Panc1 (cell line): ENCODE measurements at regions not wholly inside any gene's neighbourhood (a gene's known extent, or its start where the extent isn't known, plus 50 kb on each side); places are given as distances from the start of the nearest gene placed in this dataset.

ENCODE experiments used
- ATAC-seq: fragments of 200-7000 bp; cut with Tn5 transposase; 2 replicates; pipeline ENCODE4 v1.9.1; 2020; ENCODE audit warnings: mild to moderate bottlenecking, moderate library complexity
- BruUV-seq: library from RNA; stranded (reverse); fragments of 400-500 nt; replicated peaks from 2 replicates; lab custom pipeline; 2021; lab: Mats Ljungman, UMichigan
- CTCF ChIA-PET: fragments of 300-600 bp; sonication (Branson Sonifier 250); formaldehyde crosslinking; loops from one replicate; lab custom pipeline; 2022; ENCODE audit warnings: antibody characterized with exemption; lab: Charles Lee
- POLR2A ChIA-PET: fragments of 300-600 bp; sonication (Branson Sonifier 250); formaldehyde crosslinking; loops from one replicate; lab custom pipeline; 2022; ENCODE audit warnings: antibody characterized with exemption; lab: Charles Lee
- DNase-seq: peaks from one replicate; pipeline ENCODE4 v3.0.0-alpha.2; 2010; ENCODE audit warnings: low read depth, low spot score
- H3K27ac ChIP-seq: 2 replicates; pipeline ENCODE4 v1.5.1; 2011; ENCODE audit warnings: mild to moderate bottlenecking, low read length, inconsistent platforms
- H3K27me3 ChIP-seq: fragments of 200-500 bp; sonication (Bioruptor generic); 2 replicates; pipeline ENCODE4 v1.6.0; 2014; ENCODE audit warnings: low read length, inconsistent platforms; ENCODE audit not compliant: control insufficient read depth, insufficient read depth
- H3K36me3 ChIP-seq: fragments of 200-500 bp; sonication (Bioruptor generic); 2 replicates; pipeline ENCODE4 v1.5.1; 2014; ENCODE audit warnings: inconsistent platforms, mild to moderate bottlenecking, low read length, moderate library complexity; ENCODE audit not compliant: control insufficient read depth, insufficient read depth
- H3K4me1 ChIP-seq: 2 replicates; pipeline ENCODE4 v1.5.1; 2011; ENCODE audit warnings: inconsistent platforms, mild to moderate bottlenecking, low read length, moderate library complexity; ENCODE audit not compliant: control insufficient read depth, insufficient read depth
- H3K4me3 ChIP-seq, 2 experiments: 2 replicates each; pipeline ENCODE4 v1.5.1; 2011 to 2012; ENCODE audit warnings: low read depth in 2 of 2, low read length in 2 of 2, mild to moderate bottlenecking in 2 of 2, inconsistent platforms in 1 of 2, moderate library complexity in 1 of 2
- H3K9me3 ChIP-seq: fragments of 200-500 bp; sonication (Bioruptor generic); 2 replicates; pipeline ENCODE4 v1.5.1; 2014; ENCODE audit warnings: low read depth, mild to moderate bottlenecking, inconsistent platforms, low read length, moderate library complexity; ENCODE audit not compliant: control insufficient read depth, insufficient read depth
- POLR2AphosphoS5 ChIP-seq: IDR thresholded peaks from 2 replicates; pipeline ENCODE4 v1.6.1; 2012; ENCODE audit warnings: mild to moderate bottlenecking, low read depth, low read length, moderate library complexity
- SIN3A ChIP-seq: IDR thresholded peaks from 2 replicates; pipeline ENCODE4 v1.6.1; 2012; ENCODE audit warnings: low read depth, mild to moderate bottlenecking, low read length, moderate library complexity, borderline replicate concordance; ENCODE audit not compliant: insufficient read depth
- TCF7L2 ChIP-seq: IDR thresholded peaks from 2 replicates; pipeline ENCODE4 v1.6.1; 2011; ENCODE audit warnings: mild to moderate bottlenecking, low read depth, low read length, inconsistent platforms
- in situ Hi-C: cut with HindIII; loops from 2 replicates; pipeline ENCODE4 v1.10.0; 2016; ENCODE audit warnings: low sequenced_read_pairs, low pct_unique_long_range_greater_than_20kb
- intact Hi-C: fragments of 100-400 bp; cut with micrococcal nuclease; formaldehyde crosslinking; loops from one replicate; pipeline ENCODE4 v1.10.0; 2022; ENCODE audit not compliant: unreplicated experiment
- TF ChIP-seq, protein P1 (sequence below): fragments of 450-650 bp; IDR thresholded peaks from 2 replicates; pipeline ENCODE4 v1.5.1; 2017; ENCODE audit warnings: mild to moderate bottlenecking
- TF ChIP-seq, protein P2 (sequence below), 2 experiments: IDR thresholded peaks; 2 replicates each; pipeline ENCODE4 v1.6.1; 2011 to 2012; ENCODE audit warnings: low read depth in 2 of 2, control low read depth in 1 of 2, low read length in 1 of 2, mild to moderate bottlenecking in 1 of 2, moderate library complexity in 1 of 2; ENCODE audit not compliant: insufficient read depth in 1 of 2

DNA sequence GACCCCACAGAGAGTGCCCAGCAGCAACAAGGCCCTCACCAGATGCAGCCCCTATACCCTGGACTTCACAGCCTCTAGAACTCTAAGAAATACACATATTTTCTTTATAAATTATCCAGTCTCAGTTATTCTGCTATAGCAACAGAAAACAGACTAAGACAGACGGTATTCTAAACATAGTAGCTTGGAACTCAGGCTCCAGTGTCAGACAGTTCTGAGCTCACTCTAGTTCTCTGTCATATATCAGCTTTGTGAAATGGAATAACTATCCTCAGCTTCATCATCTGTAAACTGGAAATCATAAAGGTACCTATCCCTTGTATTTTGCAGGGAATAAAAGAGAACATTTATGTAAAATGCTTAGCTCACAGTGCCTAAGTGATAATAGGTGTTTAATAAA is 127.4 kb downstream of the GLUL start:
- DNase-seq (no peak), ATAC-seq (no peak)
- Histone ChIP-seq H3K27ac (no peak overlapping the region), H3K4me3 (no peak overlapping the region), H3K36me3 (no peaks in the 10 kb centered on the region), H3K4me1 (no peaks in the 10 kb centered on the region), H3K27me3 (no peaks in the 10 kb centered on the region), H3K9me3 (no peaks in the 10 kb centered on the region)
- CTCF ChIA-PET: no interaction called here
- intact Hi-C loops: no loop called here
- no TSS peak for BruUV-seq
- TF ChIP-seq, protein P1, sequence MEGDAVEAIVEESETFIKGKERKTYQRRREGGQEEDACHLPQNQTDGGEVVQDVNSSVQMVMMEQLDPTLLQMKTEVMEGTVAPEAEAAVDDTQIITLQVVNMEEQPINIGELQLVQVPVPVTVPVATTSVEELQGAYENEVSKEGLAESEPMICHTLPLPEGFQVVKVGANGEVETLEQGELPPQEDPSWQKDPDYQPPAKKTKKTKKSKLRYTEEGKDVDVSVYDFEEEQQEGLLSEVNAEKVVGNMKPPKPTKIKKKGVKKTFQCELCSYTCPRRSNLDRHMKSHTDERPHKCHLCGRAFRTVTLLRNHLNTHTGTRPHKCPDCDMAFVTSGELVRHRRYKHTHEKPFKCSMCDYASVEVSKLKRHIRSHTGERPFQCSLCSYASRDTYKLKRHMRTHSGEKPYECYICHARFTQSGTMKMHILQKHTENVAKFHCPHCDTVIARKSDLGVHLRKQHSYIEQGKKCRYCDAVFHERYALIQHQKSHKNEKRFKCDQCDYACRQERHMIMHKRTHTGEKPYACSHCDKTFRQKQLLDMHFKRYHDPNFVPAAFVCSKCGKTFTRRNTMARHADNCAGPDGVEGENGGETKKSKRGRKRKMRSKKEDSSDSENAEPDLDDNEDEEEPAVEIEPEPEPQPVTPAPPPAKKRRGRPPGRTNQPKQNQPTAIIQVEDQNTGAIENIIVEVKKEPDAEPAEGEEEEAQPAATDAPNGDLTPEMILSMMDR: no peak
- no peak for TF ChIP-seq POLR2AphosphoS5
- TF ChIP-seq, protein P2, sequence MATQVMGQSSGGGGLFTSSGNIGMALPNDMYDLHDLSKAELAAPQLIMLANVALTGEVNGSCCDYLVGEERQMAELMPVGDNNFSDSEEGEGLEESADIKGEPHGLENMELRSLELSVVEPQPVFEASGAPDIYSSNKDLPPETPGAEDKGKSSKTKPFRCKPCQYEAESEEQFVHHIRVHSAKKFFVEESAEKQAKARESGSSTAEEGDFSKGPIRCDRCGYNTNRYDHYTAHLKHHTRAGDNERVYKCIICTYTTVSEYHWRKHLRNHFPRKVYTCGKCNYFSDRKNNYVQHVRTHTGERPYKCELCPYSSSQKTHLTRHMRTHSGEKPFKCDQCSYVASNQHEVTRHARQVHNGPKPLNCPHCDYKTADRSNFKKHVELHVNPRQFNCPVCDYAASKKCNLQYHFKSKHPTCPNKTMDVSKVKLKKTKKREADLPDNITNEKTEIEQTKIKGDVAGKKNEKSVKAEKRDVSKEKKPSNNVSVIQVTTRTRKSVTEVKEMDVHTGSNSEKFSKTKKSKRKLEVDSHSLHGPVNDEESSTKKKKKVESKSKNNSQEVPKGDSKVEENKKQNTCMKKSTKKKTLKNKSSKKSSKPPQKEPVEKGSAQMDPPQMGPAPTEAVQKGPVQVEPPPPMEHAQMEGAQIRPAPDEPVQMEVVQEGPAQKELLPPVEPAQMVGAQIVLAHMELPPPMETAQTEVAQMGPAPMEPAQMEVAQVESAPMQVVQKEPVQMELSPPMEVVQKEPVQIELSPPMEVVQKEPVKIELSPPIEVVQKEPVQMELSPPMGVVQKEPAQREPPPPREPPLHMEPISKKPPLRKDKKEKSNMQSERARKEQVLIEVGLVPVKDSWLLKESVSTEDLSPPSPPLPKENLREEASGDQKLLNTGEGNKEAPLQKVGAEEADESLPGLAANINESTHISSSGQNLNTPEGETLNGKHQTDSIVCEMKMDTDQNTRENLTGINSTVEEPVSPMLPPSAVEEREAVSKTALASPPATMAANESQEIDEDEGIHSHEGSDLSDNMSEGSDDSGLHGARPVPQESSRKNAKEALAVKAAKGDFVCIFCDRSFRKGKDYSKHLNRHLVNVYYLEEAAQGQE (IDR thresholded peaks at IDR 0.05; ENCODE audit: insufficient read depth in 1 of 2, low read depth in 2 of 2, low read length in 1 of 2): no peak
- TF ChIP-seq SIN3A: no peak
- TF ChIP-seq TCF7L2: no peak
- in situ Hi-C loops: no loop called here
- POLR2A ChIA-PET: no interaction called here

DNA sequence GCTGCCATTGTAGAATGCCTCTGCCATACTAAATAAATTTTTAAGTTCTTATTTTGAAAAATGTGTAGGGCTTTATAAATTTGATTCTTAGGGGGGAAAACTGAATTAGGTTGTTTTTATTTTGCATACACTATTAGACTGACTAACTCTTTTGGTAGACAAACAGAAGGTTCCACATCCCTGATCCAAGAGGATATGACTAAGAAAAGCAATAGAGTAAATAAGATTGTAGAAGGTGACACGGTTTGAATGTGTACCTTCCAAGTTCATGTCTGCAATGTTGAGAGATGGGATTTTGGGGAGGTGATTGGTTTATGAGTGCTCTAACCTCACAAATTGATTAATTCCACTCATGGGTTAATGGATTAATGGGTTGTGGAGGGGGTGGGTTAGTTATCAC is 127.9 kb downstream of the GLUL start:
- DNase-seq (no peak), ATAC-seq (no peak)
- Histone ChIP-seq H3K4me3 (no peak overlapping the region), H3K27me3 (no peaks in the 10 kb centered on the region), H3K36me3 (no peaks in the 10 kb centered on the region), H3K9me3 (no peaks in the 10 kb centered on the region), H3K4me1 (no peaks in the 10 kb centered on the region), H3K27ac (no peak overlapping the region)
- CTCF ChIA-PET: no interaction called here
- TF ChIP-seq TCF7L2 (no peak), SIN3A (no peak), POLR2AphosphoS5 (no peak)
- TF ChIP-seq, protein P1: no peak
- TF ChIP-seq, protein P2 (IDR thresholded peaks at IDR 0.05; ENCODE audit: insufficient read depth in 1 of 2, low read depth in 2 of 2, low read length in 1 of 2): no peak
- in situ Hi-C loops: no loop called here
- POLR2A ChIA-PET: no interaction called here
- BruUV-seq: no TSS peak
- intact Hi-C loops: no loop called here
